ENCODE measurements at regions not wholly inside any gene's neighbourhood (a gene's known extent, or its start where the extent isn't known, plus 50 kb on each side); places are given as distances from the start of the nearest gene placed in this dataset.
"Not testable (repeated sequence)": the region's sequence is repeated elsewhere in the genome, so short reads cannot be mapped to it uniquely, and the experiment has no call there.

DNA sequence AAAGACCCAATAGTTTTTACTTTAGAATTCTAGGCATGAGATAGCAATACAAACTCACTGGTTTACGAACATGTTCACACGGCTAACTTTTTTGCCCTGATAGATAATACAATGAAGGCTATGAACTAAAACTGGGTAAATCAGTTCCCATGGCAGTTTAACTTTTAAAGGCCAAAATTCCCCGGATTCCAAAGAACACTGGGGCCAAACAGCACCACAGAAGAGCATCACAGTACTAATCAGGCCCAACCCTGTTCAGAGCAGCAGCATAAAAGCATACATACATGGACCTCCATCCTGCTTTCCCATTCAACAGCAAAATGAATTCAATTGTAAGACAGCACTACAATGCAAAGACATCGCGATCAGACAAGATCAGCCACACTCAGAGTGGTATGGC is 540.3 kb upstream of the CCDC54 start:
- DNase-seq (ENCODE audit: low spot score): no peak
- FAIRE-seq: no peak

DNA sequence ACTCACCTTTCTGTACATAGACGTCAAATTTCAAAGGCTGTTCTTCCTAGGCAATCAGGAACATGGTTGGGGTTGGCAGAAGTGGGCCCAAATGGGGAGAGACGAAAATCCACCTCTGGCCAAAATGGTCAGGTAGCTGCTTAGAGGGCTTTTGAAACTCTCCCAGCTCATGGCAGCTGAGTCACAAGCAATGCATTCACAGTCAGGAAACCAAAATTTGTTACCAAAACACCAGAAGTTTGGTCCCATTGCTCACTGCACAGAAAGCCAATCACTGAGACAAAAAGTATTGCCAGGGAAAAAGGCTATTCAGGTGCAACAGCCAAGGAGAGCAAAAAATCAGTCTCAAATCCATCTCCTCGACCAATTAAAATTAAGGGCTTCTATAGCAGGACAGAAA is 539.6 kb upstream of the CCDC54 start:
- no peak for FAIRE-seq
- no peak for DNase-seq (ENCODE audit: low spot score)

DNA sequence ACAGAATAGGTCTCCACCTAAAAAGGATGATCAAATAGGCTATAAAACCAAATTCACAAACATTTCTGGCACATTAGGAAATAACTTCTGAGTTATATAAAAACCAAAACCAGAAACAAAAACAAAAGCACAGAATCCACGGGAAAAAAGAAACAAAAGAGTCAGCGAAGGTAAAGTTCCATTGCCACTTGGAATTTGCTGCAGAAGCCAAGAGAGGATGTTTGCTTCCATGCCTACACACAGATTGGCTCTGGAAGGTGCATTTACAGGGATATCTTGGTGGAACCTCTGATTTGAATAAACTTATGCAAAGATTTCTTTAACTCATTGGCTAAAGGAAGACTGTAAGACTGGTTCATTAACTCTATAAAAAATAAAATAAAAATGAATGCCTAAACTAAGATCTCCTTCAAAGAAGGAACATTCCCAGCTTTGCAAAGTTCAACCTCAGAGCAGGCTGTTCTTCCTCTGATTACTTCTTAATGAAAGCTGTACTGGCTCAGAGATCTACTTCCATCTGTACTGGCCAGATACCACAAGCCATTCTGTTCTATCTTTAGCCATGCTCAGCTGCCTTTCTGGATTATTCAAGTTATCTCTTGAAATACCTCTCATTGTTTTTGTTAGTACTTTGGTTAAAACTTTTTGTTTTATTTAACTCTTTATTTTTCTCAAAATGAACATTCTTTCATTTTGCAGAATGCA is 537.5 kb upstream of the CCDC54 start:
- DNase-seq (ENCODE audit: low spot score) (no peak), FAIRE-seq (no peak)

DNA sequence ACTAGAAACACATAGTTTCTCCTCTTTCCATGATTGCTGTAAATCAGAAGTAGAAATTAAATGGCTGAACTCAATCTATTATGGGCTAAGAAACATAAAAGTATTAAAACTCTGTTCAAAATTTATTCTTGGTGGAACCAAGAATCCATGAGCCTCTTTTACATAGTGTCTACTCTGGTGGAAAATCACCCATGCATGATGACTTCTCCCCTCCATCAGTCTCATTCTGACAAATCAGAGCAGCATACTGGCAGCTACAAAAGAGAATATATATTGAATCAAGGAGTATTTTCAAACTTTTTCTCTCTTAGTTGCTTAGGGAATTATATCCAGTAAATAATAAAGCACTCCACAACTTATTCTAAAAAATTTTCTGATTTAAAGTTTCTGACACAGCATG is 536.9 kb upstream of the CCDC54 start:
- DNase-seq (ENCODE audit: low spot score) (no peak), FAIRE-seq (no peak)

DNA sequence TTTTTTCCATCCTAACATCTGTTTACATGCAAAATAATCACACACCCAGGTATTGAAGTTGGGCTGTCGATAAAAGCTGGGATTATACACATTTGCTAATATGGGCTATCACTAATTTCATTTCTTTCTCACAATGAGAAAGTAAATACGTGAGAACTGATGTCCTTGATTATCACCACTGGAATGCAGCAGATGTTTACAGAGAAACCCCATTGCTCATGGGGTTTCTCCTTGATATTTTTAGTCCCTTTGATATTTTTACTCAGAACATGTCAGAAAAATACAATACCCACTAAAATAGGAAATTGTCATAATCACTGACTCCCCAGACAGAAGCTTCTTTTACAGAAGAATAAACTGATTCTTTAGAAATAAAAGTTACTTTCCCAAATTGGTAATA is 535.1 kb upstream of the CCDC54 start:
- DNase-seq (ENCODE audit: low spot score) (no peak), FAIRE-seq (no peak)

DNA sequence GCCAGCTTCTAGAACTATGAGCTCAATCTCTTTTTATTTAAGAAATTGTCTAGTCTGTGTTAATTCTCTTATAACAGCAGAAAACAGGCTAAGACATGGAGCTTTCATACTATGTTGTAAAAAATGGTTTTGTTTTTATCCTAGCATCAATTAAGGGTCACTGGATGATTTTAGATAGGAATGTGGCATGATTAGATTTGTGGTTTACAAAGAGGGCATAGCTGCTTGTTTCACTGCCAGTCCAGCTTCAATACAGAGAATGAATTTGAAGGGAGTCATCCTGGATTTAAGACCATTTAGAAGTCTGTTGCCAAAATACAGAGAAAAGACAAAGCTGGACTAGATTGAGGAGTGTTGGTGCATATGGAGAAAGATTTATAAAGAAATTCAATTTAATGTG is 532.6 kb upstream of the CCDC54 start:
- FAIRE-seq: no peak
- no peak for DNase-seq (ENCODE audit: low spot score)

DNA sequence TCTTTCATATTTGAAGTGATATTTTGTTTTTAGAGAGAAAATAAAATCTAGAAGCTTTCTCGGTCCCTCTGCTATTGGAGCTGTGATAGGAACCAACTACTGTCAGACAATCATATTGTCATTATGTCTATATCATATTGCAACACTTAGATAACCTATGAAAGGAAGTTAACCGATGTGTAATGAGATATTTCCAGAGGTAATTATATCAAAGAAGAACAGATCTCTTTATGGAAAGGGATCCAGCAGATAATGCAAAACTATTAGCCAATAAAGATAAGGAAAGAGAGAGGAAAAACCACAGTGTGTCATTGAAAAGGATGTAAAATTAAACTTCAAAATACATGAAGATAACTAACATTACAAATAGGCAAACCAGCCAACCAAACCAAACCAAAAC is 529.1 kb upstream of the CCDC54 start:
- DNase-seq (ENCODE audit: low spot score) (no peak), FAIRE-seq (no peak)

DNA sequence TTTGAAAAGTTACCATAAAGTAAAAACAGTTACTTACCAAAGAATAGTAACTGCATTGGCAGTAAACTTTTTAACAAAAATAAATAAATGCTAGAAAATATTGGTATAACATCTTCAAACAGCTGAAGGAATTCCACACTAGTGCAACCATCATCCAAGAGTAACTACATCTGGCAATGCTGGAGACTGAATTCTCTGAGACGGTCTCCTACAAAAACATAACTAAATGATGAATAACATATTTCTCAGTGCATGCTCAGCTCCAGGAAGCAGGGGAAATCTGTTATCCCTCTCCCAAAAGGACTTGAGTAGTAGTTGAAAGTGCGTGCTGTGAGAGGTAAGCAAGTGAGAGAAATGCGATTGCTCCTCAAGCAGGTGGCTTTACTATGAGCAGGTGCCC is 526.8 kb upstream of the CCDC54 start:
- DNase-seq (ENCODE audit: low spot score) (no peak), FAIRE-seq (peak; percentile 5)

DNA sequence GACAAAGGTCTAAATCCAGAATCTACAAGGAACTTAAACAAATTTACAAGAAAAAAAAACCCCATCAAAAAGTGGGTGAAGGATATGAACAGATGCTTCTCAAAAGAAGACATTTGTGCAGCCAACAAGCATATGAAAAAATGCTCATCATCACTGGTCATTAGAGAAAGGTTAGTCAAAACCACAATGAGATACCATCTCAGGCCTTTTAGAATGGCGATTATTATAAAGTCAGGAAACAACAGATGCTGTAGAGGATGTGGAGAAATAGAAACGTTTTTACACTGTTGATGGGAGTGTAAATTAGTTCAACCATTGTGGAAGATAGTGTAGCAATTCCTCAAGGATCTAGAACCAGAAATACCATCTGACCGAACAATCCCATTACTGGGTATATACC is 518.9 kb upstream of the CCDC54 start:
- not testable (repeated sequence) for FAIRE-seq; DNase-seq (ENCODE audit: low spot score)

DNA sequence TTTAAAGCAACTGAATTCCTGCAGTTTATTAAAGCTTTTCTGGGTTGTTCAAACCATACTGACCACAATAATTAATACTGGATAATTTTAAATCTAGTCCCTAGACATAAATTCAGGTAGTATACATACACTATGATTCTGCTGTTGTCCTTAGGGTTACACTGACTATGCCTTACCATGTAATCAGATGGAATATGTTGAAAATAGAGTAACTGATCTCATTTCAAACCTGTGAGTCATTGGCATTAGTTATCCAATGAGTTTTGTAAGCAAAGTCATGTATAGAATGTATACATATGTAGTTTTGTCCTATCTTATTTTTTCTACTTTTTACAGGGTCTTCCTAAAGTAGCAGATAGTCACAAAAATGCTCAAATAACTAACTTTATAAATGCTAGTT is 517.1 kb upstream of the CCDC54 start:
- no peak for FAIRE-seq
- DNase-seq (ENCODE audit: low spot score): no peak

DNA sequence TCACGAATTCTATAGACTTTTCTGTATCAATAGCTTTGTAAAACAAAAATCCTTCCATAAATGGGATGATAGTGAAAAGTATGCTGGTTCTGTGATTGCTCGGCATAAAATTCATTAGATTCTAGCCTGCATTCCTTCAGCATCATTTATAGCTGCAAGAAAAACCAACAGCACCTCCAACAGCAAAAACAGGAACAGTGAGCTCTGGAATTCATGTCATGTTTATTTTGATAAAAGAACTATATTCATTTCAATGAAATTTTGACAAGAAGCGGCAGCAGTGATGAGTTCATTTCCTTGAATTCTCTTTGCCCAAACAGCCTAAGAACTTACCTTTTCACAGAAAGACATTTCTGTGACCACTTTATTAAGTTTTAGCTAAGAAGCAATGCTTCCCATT is 515.2 kb upstream of the CCDC54 start:
- DNase-seq (ENCODE audit: low spot score) (no peak), FAIRE-seq (no peak)

DNA sequence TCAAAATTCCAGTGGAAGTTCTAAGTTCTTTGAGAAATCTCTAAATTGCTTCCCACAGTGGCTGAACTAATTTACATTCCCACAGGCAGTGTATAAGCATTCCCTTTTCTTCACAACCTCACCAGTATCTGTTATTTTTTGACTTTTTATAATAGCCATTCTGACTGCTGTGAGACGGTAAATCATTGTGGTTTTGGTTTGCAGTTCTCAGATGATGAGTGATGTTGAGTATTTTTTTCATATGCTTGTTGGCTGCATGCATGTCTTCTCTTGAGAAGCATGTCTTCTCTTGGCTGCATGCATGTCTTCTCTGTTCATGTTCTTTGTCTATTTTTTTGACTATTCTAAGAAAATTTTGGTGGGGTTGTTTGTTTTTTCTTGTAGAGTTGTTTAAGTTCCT is 499.6 kb upstream of the CCDC54 start:
- FAIRE-seq (no peak), DNase-seq (ENCODE audit: low spot score) (no peak)

DNA sequence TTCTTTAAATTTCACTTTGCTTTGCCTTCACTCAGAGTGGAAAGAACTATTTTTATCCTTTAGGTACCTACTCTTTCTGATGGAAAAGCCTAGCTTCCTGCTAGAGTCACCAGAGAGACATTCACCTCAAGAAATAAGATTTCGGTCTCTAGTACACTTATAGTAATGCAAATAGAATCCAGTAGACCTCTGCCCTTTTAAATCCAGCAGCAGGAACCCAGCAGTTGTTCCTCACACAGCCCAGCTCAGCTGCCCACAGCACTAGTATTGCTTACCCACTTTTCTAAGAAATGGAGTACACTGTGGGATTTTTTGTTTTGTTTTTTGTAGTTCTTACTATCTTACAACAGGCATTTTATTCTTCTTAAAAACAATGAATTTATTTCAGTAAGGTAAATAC is 497.0 kb upstream of the CCDC54 start:
- FAIRE-seq: no peak
- no peak for DNase-seq (ENCODE audit: low spot score)

DNA sequence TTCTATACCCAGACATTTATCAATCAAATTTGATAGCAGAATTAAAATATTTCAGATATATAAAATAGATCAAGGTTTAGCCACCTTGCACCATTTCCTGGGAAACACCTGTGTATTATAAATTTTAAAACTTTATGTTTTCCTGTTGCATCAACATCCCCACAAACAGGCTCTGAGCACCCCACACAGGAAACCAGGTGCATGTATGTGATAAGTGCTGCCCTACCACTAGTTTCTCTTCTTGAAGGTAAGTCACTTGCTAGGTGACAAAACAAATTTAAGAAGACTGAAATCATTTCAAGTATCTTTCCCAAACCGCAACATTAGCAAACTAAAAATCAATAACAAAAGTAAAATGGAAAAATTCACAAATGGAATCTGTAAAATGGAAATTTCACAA is 496.1 kb upstream of the CCDC54 start:
- DNase-seq (ENCODE audit: low spot score) (no peak), FAIRE-seq (no peak)

DNA sequence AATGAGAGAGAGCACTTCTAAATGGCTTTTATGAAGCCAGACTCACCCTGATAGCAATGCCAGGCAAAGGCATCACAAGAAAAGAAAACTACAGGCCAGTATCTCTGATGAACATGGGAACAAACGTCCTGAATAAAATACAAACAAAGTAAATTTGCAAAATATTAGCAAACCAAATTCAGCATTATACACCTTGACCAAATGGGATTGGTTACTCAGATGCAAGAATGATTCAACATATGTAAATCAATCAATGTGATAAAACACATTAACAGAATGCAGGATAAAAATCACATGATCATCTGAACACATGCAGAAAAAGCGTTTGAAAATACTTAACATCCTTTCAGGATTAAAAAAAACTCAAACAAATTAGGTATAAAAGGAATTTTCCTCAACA is 494.9 kb upstream of the CCDC54 start:
- DNase-seq (ENCODE audit: low spot score) (no peak), FAIRE-seq (no peak)

DNA sequence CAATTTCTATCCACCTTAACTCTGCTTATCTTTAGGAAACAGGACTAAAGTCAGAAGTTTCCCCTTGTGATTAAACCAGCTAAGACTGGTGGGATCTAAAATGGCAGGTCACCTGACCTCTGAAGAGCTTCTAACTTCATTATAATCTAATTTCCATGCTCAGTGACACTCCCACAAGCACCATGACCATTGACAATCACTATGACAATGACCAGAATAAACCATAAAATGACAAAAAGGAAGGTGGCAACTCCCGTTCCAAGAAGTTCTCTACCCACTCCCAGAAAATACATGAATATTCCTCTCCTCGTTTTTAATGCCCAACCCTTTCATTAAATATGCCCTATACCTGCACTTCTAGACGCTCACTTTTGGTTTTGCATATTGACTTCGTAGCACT is 471.2 kb upstream of the CCDC54 start:
- DNase-seq (ENCODE audit: low spot score) (no peak), FAIRE-seq (no peak)

DNA sequence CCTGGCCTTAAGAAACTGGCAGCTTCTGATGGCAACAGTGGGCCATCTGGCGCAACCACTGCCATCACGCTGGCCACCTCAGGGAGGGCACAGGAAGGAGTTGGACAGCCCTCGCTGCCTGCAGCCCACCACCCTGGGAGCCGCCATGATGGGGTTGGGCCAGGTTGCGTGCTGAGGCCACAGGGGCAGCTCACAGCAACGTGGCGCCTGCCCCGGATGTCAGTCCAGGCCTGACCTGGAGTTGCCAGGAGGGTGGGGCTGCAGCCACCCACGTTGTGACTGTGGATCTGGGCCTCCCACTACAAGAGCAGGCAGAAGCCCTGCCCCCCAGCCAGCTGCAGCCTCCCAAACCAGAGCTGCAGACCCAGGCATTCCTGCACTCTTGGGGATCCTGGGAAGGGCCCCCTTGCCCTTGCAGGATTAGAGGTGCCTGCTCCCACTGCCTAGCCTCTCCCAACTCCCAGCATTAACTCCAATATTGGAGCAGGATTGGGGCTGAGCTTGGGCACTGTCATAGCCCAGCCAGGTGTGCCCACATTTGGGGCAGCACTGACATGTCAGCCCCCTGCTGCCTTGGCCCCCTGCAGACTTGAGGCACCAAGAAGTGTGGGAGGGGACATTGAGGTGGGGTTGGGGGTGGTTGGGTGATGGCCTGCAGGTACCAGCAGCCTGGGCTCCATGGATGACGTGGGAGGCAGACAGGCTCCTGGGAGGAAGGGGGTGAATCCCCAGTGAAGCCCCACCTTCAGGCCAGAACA is 468.9 kb upstream of the CCDC54 start:
- no peak for DNase-seq (ENCODE audit: low spot score)
- no peak for FAIRE-seq

DNA sequence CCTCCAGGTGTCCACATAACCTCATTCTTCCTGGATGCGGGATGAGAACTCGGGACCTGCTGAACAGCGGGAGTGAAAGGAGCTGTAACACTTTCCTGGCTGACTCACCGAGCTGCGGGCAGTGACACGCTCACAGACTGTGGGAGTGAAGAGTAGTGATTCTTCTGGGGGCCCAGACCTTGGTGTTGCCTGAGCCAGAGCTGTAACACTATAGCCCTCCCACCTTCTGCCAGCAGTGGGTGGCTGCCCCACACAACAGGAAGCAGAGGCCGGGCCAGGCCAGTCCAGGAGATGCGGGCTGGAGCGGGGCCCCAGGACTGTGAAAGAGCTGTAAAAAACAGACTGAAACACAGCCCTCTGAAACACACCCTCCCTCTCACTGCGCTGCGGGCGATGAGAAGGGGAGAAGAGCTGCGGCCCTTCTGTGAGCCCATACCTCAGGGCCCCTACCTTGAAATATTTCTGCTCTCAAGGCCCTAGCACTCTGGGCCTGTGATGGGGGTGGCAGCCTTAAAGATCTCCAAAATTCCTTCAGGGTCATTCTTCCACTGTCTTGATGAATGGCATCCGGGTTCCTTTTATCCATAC is 464.0 kb upstream of the CCDC54 start:
- DNase-seq (ENCODE audit: low spot score) (peak; percentile 8), FAIRE-seq (no peak)

DNA sequence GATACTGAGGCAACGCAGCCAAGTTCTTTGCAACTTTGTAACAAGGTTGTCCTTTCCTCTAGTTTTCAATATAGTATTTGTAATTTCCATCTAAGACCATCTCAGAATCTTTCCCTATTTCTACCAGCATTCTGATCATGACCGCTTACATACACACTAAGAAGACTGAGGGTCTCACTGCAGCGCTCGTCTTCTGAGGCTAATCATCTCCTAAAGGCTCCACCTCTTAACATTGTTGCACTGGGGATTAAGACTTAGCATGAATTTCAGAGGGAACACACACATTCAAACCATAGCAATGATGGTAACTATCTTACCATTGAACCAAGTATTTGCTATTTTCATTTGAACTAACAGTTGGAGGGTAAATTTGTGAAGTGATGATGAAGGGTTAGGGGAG is 463.3 kb upstream of the CCDC54 start:
- no peak for FAIRE-seq

DNA sequence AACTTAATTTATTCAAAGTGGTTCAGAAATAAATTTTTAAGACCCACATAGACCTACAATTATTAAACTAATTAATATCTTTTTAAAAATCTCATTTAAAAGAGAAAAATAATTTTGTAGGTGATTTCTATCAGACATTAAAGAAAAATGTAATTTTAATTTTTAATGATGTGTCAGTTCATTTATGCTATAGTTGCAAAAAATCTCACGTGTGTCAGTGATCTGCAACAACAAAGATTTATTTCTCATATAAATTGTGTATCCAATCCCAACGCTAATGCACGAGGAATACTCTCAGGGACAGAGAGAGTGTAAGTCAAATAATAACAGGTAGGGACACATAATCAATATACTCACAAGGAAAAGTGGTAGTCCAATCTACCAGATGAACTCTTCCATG is 456.6 kb upstream of the CCDC54 start:
- DNase-seq (ENCODE audit: low spot score): no peak
- no peak for FAIRE-seq

More for the DNA sequence above, 463.3 kb upstream of the CCDC54 start:
- no peak for DNase-seq (ENCODE audit: low spot score)

DNA sequence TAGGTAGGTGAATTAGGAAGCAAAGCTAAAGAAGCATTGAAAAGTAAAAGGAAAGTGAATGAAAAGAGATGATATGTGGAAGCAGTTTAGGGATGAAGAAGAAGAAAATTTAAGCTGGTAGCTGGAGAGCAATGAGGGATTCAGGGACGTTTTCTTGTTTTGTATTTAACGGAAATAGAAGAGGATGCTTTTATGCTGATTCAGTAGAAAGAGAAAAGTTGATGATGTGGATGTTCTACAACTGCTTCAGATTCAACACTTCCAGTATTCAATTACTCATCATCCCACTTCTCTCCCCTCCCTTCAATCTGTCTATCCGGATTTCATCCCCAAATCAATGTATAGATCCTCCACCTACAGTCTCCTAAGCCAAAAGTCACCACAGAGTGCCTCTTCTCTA is 448.2 kb upstream of the CCDC54 start:
- FAIRE-seq (no peak), DNase-seq (ENCODE audit: low spot score) (no peak)

DNA sequence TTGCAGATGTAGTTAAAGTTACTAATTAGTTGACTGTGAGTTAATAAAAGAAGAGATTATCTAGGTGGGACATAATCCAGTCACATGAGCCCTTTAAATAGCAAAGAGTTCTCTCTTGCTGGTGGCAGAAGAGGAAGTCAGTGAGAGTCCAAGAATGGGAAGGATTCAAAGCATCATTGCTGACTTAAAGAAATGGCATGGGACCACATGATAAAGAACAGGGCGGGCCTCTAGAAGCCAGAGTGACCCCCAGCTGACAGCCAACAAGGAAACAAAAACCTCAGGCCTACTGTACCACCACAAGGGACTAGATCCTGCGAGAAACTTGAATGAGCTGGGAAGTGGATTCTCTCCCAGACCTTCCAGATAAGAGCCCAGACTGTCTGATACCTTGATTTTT is 447.2 kb upstream of the CCDC54 start:
- no peak for DNase-seq (ENCODE audit: low spot score)
- no peak for FAIRE-seq

DNA sequence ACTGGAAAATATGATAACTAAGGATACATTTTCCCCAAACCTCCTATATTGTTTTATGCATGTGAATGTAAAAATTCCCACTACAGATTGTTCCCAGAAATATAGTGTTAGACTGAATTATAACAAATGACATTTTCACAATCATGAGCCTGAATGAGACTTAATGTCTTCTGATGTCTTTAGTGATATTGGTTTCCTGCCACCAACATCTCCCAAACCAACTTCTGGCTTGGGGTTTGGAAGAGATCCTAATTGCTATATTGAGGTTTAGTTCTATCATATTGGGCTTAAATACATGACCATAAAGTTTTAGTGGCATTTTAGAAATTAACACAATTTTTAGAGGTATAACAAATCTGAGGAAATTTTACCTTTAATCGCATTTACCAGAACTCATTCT is 445.3 kb upstream of the CCDC54 start:
- DNase-seq (ENCODE audit: low spot score): no peak
- no peak for FAIRE-seq

Measured in urothelium cell line (cell line).